H9 (cell line): ENCODE measurements at regions not wholly inside any gene's neighbourhood (a gene's known extent, or its start where the extent isn't known, plus 50 kb on each side); places are given as distances from the start of the nearest gene placed in this dataset.

Experiments used
- DNase-seq: peaks from one replicate; pipeline ENCODE4 v3.0.0-alpha.2; 2017
- H2AFZ ChIP-seq: one replicate; pipeline ENCODE4 v1.6.1; 2013; ENCODE audit warnings: mild to moderate bottlenecking, low read length, control low read depth, moderate library complexity
- H2AK5ac ChIP-seq: 2 replicates; pipeline ENCODE4 v1.6.1; 2013; ENCODE audit warnings: low read length, control low read depth, mixed read lengths; ENCODE audit not compliant: insufficient read length
- H2BK120ac ChIP-seq: one replicate; pipeline ENCODE4 v1.6.1; 2013; ENCODE audit warnings: low read depth, mild to moderate bottlenecking, low read length, control low read depth, inconsistent platforms; ENCODE audit not compliant: poor library complexity, severe bottlenecking
- H2BK12ac ChIP-seq: 2 replicates; pipeline ENCODE4 v1.6.1; 2013; ENCODE audit warnings: low read length, control low read depth, mixed read lengths, low read depth; ENCODE audit not compliant: insufficient read length
- H2BK15ac ChIP-seq: 2 replicates; pipeline ENCODE4 v1.6.1; 2013; ENCODE audit warnings: low read depth, low read length, control low read depth
- H2BK20ac ChIP-seq: one replicate; pipeline ENCODE4 v1.6.1; 2013; ENCODE audit warnings: low read depth, mild to moderate bottlenecking, low read length, control low read depth, inconsistent platforms; ENCODE audit not compliant: poor library complexity, severe bottlenecking
- H2BK5ac ChIP-seq: 2 replicates; pipeline ENCODE4 v1.6.1; 2013; ENCODE audit warnings: low read length, control low read depth, mixed read lengths; ENCODE audit not compliant: insufficient read length
- H3K14ac ChIP-seq: 2 replicates; pipeline ENCODE4 v1.6.1; 2013; ENCODE audit warnings: low read length, control low read depth; ENCODE audit not compliant: insufficient read depth
- H3K18ac ChIP-seq: 2 replicates; pipeline ENCODE4 v1.6.1; 2013; ENCODE audit warnings: low read depth, mild to moderate bottlenecking, mixed read lengths, low read length, control low read depth; ENCODE audit not compliant: insufficient read length
- H3K23ac ChIP-seq: 2 replicates; pipeline ENCODE4 v1.6.1; 2013; ENCODE audit warnings: low read length, control low read depth, mixed read lengths, low read depth; ENCODE audit not compliant: insufficient read length
- H3K23me2 ChIP-seq: 2 replicates; pipeline ENCODE4 v1.6.1; 2013; ENCODE audit warnings: low read depth, mild to moderate bottlenecking, mixed read lengths, low read length, control low read depth; ENCODE audit not compliant: insufficient read length, poor library complexity, severe bottlenecking
- H3K27ac ChIP-seq: 2 replicates; pipeline ENCODE4 v1.5.1; 2013; ENCODE audit warnings: low read length, control low read depth, mixed read lengths, low read depth; ENCODE audit not compliant: insufficient read length
- H3K27me3 ChIP-seq: 2 replicates; pipeline ENCODE4 v1.6.1; 2013; ENCODE audit warnings: low read length, control low read depth, inconsistent platforms; ENCODE audit not compliant: insufficient read depth
- H3K4ac ChIP-seq: 2 replicates; pipeline ENCODE4 v1.6.1; 2013; ENCODE audit warnings: low read depth, mild to moderate bottlenecking, control low read depth, inconsistent platforms, low read length, moderate library complexity
- H3K4me1 ChIP-seq: 2 replicates; pipeline ENCODE4 v1.6.1; 2013; ENCODE audit warnings: low read length, control low read depth, inconsistent platforms; ENCODE audit not compliant: insufficient read depth
- H3K4me2 ChIP-seq: 2 replicates; pipeline ENCODE4 v1.6.1; 2013; ENCODE audit warnings: low read length, control low read depth, mixed read lengths; ENCODE audit not compliant: insufficient read length, insufficient read depth
- H3K56ac ChIP-seq: 2 replicates; pipeline ENCODE4 v1.6.1; 2013; ENCODE audit warnings: low read depth, mild to moderate bottlenecking, mixed read lengths, low read length, control low read depth; ENCODE audit not compliant: insufficient read length
- H3K79me1 ChIP-seq: 2 replicates; pipeline ENCODE4 v1.6.1; 2013; ENCODE audit warnings: low read depth, mild to moderate bottlenecking, moderate library complexity, low read length, control low read depth, inconsistent platforms; ENCODE audit not compliant: insufficient read depth, poor library complexity, severe bottlenecking
- H3K79me2 ChIP-seq: 2 replicates; pipeline ENCODE4 v1.6.1; 2013; ENCODE audit warnings: low read length, control low read depth, inconsistent platforms; ENCODE audit not compliant: insufficient read depth
- H3K9ac ChIP-seq: 2 replicates; pipeline ENCODE4 v1.6.1; 2013; ENCODE audit warnings: low read length, control low read depth, mixed read lengths; ENCODE audit not compliant: insufficient read length; ENCODE audit errors: extremely low read depth
- H3K9me3 ChIP-seq: one replicate; pipeline ENCODE4 v1.6.1; 2013; ENCODE audit warnings: low read depth, low read length, inconsistent platforms; ENCODE audit not compliant: control insufficient read depth
- H3T11ph ChIP-seq: one replicate; pipeline ENCODE4 v1.6.1; 2013; ENCODE audit warnings: mild to moderate bottlenecking, low read length, control low read depth, inconsistent platforms
- H4K20me1 ChIP-seq: one replicate; pipeline ENCODE4 v1.6.1; 2013; ENCODE audit not compliant: control insufficient read depth, insufficient read length, insufficient read depth
- H4K5ac ChIP-seq: 2 replicates; pipeline ENCODE4 v1.6.1; 2013; ENCODE audit warnings: low read depth, mild to moderate bottlenecking, mixed read lengths, low read length, control low read depth; ENCODE audit not compliant: insufficient read length
- H4K8ac ChIP-seq: replicated peaks from 2 replicates; pipeline ENCODE4 v1.6.1; 2013; ENCODE audit warnings: low read length, control low read depth, mixed read lengths, low read depth; ENCODE audit not compliant: insufficient read length
- H4K91ac ChIP-seq: 2 replicates; pipeline ENCODE4 v1.6.1; 2013; ENCODE audit warnings: low read depth, mild to moderate bottlenecking, moderate library complexity, mixed read lengths, low read length, control low read depth; ENCODE audit not compliant: insufficient read length
- H3K27ac Mint-ChIP-seq, 3 experiments: 2 replicates in 2 of 3; 3 replicates in 1 of 3; pipeline ENCODE4 v1.8.0; 2020 to 2021; ENCODE audit warnings: mixed read lengths in 3 of 3, mild to moderate bottlenecking in 1 of 3, moderate library complexity in 1 of 3
- H3K27me3 Mint-ChIP-seq: 2 replicates; pipeline ENCODE4 v1.8.0; 2021; ENCODE audit warnings: low read depth, mild to moderate bottlenecking, moderate library complexity, mixed read lengths
- H3K36me3 Mint-ChIP-seq, 3 experiments: 2 replicates in 2 of 3; 3 replicates in 1 of 3; pipeline ENCODE4 v1.8.0; 2020 to 2021; ENCODE audit warnings: low read depth in 3 of 3, mixed read lengths in 3 of 3; ENCODE audit not compliant: insufficient read depth in 1 of 3
- H3K4me1 Mint-ChIP-seq, 2 experiments: 2 replicates each; pipeline ENCODE4 v1.8.0; 2020; ENCODE audit warnings: mixed read lengths in 2 of 2
- H3K4me3 Mint-ChIP-seq, 2 experiments: 2 replicates in 1 of 2; 3 replicates in 1 of 2; pipeline ENCODE4 v1.8.0; 2020 to 2021; ENCODE audit warnings: mild to moderate bottlenecking in 2 of 2, mixed read lengths in 2 of 2, moderate library complexity in 1 of 2
- H3K9me3 Mint-ChIP-seq, 2 experiments: 2 replicates in 1 of 2; 3 replicates in 1 of 2; pipeline ENCODE4 v1.8.0; 2020; ENCODE audit warnings: mild to moderate bottlenecking in 2 of 2, mixed read lengths in 2 of 2, moderate library complexity in 1 of 2
- WGBS: extraction: QIAGEN DNeasy Blood & Tissue Kit; methylation state at CpG from one replicate; pipeline ENCODE4 v1.1.7; 2013; ENCODE audit warnings: missing lambda C conversion rate, low lambda C conversion rate, mixed read lengths; ENCODE audit not compliant: insufficient read length; ENCODE audit errors: extremely low coverage; 5-methylcytosine and 5-hydroxymethylcytosine counted together
- TF ChIP-seq, protein P1 (sequence below): fragments of 200-600 bp; sonication (generic); conservative IDR thresholded peaks from 3 replicates; pipeline ENCODE4 v1.8.0; 2021; ENCODE audit warnings: antibody characterized with exemption, mild to moderate bottlenecking

- H4K5ac ChIP-seq, result no peak overlapping the region
- no peak for DNase-seq
- no peak overlapping the region for H2AK5ac ChIP-seq
- H2BK5ac ChIP-seq, result no peak overlapping the region
- no peak overlapping the region for H2BK15ac ChIP-seq
- Mint-ChIP-seq H3K36me3 (no peaks in the 10 kb centered on the region), H3K4me3 (no peak overlapping the region), H3K9me3 (peaks cover 0 to 3% of the 10 kb centered on the region in 2 experiments; a peak in 1 of 5 replicates), H3K4me1 (peaks cover 7 to 11% of the 10 kb centered on the region in 2 experiments), H3K27ac (no peak overlapping the region), H3K27me3 (no peaks in the 10 kb centered on the region)
- H3K79me1 ChIP-seq, result no peaks in the 10 kb centered on the region
- no peak overlapping the region for H3K4me2 ChIP-seq
- H3K14ac ChIP-seq, result no peak overlapping the region
- H4K91ac ChIP-seq, result no peak overlapping the region
- no peak overlapping the region for H3T11ph ChIP-seq
- H3K56ac ChIP-seq, result no peak overlapping the region
- no peak overlapping the region for H2BK120ac ChIP-seq
- H3K4ac ChIP-seq, result no peak overlapping the region
- H3K18ac ChIP-seq, result no peak overlapping the region
- H3K4me1 ChIP-seq, result no peaks in the 10 kb centered on the region; the same call in 1 of the 2 replicates
- H2BK20ac ChIP-seq, result no peak overlapping the region
- no peaks in the 10 kb centered on the region for H4K20me1 ChIP-seq
- H3K27me3 ChIP-seq, result no peaks in the 10 kb centered on the region
- H3K9me3 ChIP-seq, result no peaks in the 10 kb centered on the region
- no peak overlapping the region for H3K9ac ChIP-seq
- H3K79me2 ChIP-seq, result no peaks in the 10 kb centered on the region
- WGBS, result no CpG with 5 or more reads among the region's 2 CpGs
- no peak overlapping the region for H2AFZ ChIP-seq
- no peak overlapping the region for H3K23ac ChIP-seq
- TF ChIP-seq, protein P1, sequence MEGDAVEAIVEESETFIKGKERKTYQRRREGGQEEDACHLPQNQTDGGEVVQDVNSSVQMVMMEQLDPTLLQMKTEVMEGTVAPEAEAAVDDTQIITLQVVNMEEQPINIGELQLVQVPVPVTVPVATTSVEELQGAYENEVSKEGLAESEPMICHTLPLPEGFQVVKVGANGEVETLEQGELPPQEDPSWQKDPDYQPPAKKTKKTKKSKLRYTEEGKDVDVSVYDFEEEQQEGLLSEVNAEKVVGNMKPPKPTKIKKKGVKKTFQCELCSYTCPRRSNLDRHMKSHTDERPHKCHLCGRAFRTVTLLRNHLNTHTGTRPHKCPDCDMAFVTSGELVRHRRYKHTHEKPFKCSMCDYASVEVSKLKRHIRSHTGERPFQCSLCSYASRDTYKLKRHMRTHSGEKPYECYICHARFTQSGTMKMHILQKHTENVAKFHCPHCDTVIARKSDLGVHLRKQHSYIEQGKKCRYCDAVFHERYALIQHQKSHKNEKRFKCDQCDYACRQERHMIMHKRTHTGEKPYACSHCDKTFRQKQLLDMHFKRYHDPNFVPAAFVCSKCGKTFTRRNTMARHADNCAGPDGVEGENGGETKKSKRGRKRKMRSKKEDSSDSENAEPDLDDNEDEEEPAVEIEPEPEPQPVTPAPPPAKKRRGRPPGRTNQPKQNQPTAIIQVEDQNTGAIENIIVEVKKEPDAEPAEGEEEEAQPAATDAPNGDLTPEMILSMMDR, result peak; percentile 53
- H4K8ac ChIP-seq, result no peak overlapping the region
- no peak overlapping the region for H2BK12ac ChIP-seq
- no peaks in the 10 kb centered on the region for H3K23me2 ChIP-seq
- H3K27ac ChIP-seq, result no peak overlapping the region
These were observed 252.8 kb downstream of the B3GLCT start for GRCh38 chr13:31452525-31452924.
